IPS DF 6.9 (cell line): ENCODE measurements at regions not wholly inside any gene's neighbourhood (a gene's known extent, or its start where the extent isn't known, plus 50 kb on each side); places are given as distances from the start of the nearest gene placed in this dataset.

Experiments
- DNase-seq: peaks from one replicate; pipeline ENCODE4 v3.0.0-alpha.2; 2013; ENCODE audit warnings: low read depth, low spot score
- H3K27ac ChIP-seq: one replicate; pipeline ENCODE4 v1.5.1; 2013; ENCODE audit warnings: low read length, control low read depth
- H3K27me3 ChIP-seq: 2 replicates; pipeline ENCODE4 v1.6.1; 2013; ENCODE audit warnings: mild to moderate bottlenecking, low read length; ENCODE audit not compliant: control insufficient read depth, insufficient read depth
- H3K36me3 ChIP-seq: 2 replicates; pipeline ENCODE4 v1.6.1; 2013; ENCODE audit warnings: low read length; ENCODE audit not compliant: control insufficient read depth, insufficient read depth
- H3K4me1 ChIP-seq: 2 replicates; pipeline ENCODE4 v1.6.1; 2013; ENCODE audit warnings: low read length; ENCODE audit not compliant: control insufficient read depth, insufficient read depth
- H3K4me3 ChIP-seq: 2 replicates; pipeline ENCODE4 v1.5.1; 2013; ENCODE audit warnings: mild to moderate bottlenecking, low read length
- H3K9me3 ChIP-seq: 2 replicates; pipeline ENCODE4 v1.6.1; 2013; ENCODE audit warnings: low read length, inconsistent platforms; ENCODE audit not compliant: control insufficient read depth, insufficient read depth
- WGBS: extraction: QIAGEN DNeasy Blood & Tissue Kit; methylation state at CpG from one replicate; pipeline ENCODE4 v1.1.7; 2013; ENCODE audit warnings: mixed read lengths, missing lambda C conversion rate; ENCODE audit not compliant: insufficient read length, insufficient coverage; 5-methylcytosine and 5-hydroxymethylcytosine counted together

DNA sequence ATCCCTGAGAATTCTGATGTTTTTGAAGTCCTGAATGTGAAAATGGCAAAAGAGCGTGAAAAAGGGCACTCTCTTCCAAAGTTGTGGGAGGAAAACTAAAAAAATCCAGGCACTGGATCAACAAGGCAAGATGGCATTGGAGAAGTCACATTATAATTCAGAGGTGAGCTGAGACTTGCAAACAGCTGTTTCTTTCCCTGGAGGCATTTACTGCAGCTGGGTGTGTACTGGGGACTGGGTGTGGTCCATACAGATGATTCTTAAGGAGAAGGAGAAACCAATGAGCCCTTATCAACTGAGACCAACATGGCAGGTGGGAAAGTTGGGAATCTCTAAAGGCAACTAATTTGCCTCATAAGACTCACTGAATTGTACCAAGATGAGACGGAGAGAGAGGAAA, 313.9 kb downstream of the TRIB2 start:
- WGBS, result no CpG with 5 or more reads among the region's 2 CpGs
- no peaks in the 10 kb centered on the region for H3K9me3 ChIP-seq
- H3K4me1 ChIP-seq, result no peaks in the 10 kb centered on the region
- H3K36me3 ChIP-seq, result no peaks in the 10 kb centered on the region
- no peak overlapping the region for H3K4me3 ChIP-seq
- no peaks in the 10 kb centered on the region for H3K27me3 ChIP-seq
- no peak for DNase-seq
- no peak overlapping the region for H3K27ac ChIP-seq

DNA sequence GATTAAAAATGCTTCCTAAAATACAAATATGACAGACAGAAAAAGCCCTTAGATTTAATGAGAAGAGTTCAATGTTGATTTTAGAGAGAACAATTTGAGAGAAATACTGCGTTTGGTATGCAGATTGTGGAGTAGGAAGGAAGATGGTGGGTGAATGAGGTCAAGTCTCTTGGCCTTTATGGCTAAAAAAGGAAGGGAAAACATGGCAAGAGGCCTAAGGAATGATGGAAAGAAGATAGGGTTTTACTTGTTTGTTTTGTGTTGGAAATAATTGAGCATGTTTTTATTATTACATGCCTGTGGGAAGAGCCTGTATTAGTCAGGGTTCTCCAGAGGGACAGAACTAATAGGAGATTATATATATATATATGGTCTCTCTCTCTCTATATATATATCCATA, 318.1 kb downstream of the TRIB2 start:
- no peaks in the 10 kb centered on the region for H3K36me3 ChIP-seq
- no peak overlapping the region for H3K4me3 ChIP-seq
- no peaks in the 10 kb centered on the region for H3K9me3 ChIP-seq
- no peak for DNase-seq
- H3K4me1 ChIP-seq, result no peaks in the 10 kb centered on the region
- no peak overlapping the region for H3K27ac ChIP-seq
- WGBS, result no CpG with 5 or more reads among the region's 1 CpG
- H3K27me3 ChIP-seq, result no peaks in the 10 kb centered on the region

DNA sequence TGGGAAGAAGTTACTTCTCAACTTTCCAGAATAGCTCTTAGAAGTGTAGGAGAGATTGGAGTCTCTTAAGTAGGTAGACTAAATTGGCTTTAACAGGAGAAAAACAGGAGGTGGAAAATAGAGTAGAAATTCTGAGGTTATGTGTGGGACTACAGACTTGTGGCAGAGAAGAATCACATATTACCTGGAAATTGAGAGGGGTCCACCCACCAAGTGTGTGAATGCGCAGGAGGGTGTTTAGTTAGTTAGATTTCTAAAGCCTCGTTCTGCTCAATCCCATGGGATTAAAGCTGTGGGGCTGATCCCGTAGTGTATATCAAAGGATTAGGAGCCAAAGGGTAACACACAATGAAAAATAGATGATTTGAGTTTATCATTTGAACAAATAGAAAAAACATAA, 319.1 kb downstream of the TRIB2 start:
- Histone ChIP-seq H3K27me3 (no peaks in the 10 kb centered on the region), H3K36me3 (no peaks in the 10 kb centered on the region), H3K4me3 (no peak overlapping the region), H3K4me1 (no peaks in the 10 kb centered on the region), H3K9me3 (no peaks in the 10 kb centered on the region), H3K27ac (no peak overlapping the region)
- DNase-seq, result no peak
- WGBS, result no CpG with 5 or more reads among the region's 3 CpGs

DNA sequence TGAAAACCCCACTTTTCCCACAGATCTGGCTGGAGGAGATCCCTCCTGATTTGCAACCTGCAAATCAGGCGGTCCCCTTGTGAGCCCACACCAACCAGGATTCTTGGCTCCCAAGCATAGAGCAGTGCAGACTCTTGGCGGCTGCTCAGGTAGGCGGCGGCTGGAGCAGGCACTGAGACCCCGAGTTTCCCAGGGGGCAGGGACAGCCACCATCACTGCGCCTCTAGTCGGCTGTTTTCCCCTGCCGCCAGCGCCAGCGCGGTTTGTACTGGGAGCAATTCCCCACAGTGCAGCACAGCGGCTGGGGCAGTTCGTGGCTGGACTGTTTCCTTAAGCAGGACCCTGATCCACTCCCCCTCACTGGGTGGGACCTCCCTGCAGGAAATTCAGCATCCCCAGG, 323.3 kb downstream of the TRIB2 start:
- Histone ChIP-seq H3K27ac (no peak overlapping the region), H3K27me3 (no peaks in the 10 kb centered on the region), H3K4me3 (no peak overlapping the region), H3K36me3 (no peaks in the 10 kb centered on the region), H3K4me1 (no peaks in the 10 kb centered on the region), H3K9me3 (no peaks in the 10 kb centered on the region)
- DNase-seq, result no peak
- WGBS, result no CpG with 5 or more reads among the region's 13 CpGs

DNA sequence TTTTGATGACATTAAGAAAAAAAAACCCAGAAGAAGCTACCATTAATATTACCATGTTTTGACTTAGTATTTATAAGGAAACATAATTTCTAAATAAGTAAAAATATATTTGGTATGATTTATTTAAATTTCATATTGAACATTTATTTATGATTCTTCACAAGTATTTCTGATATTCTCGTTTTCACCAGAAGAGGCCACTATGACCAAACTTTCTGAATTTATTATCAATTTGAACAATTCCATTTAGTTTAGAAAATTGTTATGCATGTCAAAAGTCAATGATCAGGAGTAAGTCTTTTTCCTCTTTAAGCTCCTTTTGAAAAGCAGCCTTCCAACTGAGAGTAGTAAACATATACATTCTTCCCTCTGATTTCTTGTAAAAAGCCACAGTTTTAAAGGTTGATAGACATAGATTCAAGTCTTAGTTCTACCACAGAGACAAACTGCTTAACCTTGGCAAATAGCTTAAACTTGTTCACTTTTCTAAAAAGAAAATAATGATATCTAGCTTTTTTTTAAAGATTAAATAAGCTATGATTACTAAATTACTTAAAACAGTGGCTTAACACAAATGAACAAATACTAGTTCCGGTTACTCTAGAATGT, 329.9 kb downstream of the TRIB2 start:
- Histone ChIP-seq H3K4me1 (no peaks in the 10 kb centered on the region), H3K36me3 (no peaks in the 10 kb centered on the region), H3K27ac (no peak overlapping the region), H3K9me3 (no peaks in the 10 kb centered on the region), H3K27me3 (no peaks in the 10 kb centered on the region), H3K4me3 (no peak overlapping the region)
- no CpG with 5 or more reads among the region's 2 CpGs for WGBS
- DNase-seq, result no peak

DNA sequence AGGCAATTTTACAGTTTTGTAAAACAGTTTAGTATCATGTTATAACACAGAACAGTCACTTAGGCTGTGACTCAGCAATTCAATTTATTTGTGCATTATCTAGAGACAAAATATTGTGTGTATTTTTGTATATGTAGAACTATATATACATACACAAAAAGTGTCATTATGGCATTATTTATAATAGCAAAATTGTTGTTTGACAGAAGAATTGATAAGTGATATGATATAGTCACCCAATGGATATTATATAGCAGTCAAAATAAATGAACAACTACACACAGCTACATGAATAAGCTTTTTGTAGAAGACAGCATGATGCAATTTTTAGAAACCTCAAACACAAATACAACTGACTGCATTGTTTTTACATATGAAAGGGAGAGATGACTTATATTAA, 334.0 kb downstream of the TRIB2 start:
- no peaks in the 10 kb centered on the region for H3K36me3 ChIP-seq
- no peaks in the 10 kb centered on the region for H3K27me3 ChIP-seq
- no peaks in the 10 kb centered on the region for H3K9me3 ChIP-seq
- no peak overlapping the region for H3K27ac ChIP-seq
- no peak for DNase-seq
- H3K4me1 ChIP-seq, result no peaks in the 10 kb centered on the region
- H3K4me3 ChIP-seq, result no peak overlapping the region

DNA sequence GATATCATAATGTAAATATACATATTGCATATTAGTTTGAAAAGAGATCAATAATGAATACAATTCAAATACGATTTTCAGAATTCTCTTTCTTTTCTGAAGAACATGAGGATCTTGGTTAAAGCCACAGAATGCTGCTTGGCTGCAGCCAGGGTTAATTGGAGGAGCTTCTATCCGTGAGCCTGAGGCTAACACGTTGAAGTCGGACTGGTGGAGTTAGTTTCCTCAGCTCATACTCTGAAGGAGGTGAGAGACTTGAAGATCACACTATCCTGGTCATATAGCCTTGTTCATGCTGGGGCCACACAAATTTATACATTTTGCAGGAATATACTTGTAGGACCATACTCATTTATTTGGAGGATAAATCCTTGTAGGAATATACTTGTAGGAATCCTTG, 335.8 kb downstream of the TRIB2 start:
- Histone ChIP-seq H3K27ac (no peak overlapping the region), H3K4me1 (no peaks in the 10 kb centered on the region), H3K4me3 (no peak overlapping the region), H3K9me3 (no peaks in the 10 kb centered on the region), H3K36me3 (no peaks in the 10 kb centered on the region), H3K27me3 (no peaks in the 10 kb centered on the region)
- no peak for DNase-seq
- no CpG with 5 or more reads among the region's 4 CpGs for WGBS

DNA sequence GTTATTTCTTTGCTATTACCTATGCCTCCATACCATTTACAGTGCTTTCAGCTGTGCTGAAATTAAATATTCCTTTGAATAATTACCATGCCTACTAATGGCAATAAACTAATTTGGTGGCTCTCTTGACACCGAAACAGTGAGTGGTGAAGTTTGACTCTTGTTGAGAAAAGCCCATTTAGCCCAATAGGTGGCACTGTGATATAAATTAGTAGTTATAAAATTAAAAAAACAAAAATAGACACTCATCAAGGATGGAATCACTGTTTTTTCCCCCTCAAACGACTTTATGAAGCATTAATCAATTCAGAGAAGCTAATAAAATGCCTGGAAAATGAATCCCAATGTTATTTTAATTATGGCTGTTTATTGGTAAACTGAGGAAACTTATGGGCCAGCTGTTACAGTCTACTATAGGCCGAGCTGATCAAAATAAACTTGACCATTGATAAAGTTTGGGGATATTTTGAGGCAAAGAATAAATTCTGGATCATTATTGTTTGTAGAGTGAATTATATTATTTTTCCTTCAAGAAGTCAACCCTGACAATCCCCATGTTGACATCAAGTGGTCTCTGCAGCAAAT, 339.6 kb downstream of the TRIB2 start:
- H3K27me3 ChIP-seq, result no peaks in the 10 kb centered on the region
- no CpG with 5 or more reads among the region's 3 CpGs for WGBS
- H3K4me1 ChIP-seq, result no peaks in the 10 kb centered on the region
- no peak for DNase-seq
- no peaks in the 10 kb centered on the region for H3K9me3 ChIP-seq
- H3K4me3 ChIP-seq, result no peak overlapping the region
- H3K36me3 ChIP-seq, result no peaks in the 10 kb centered on the region
- no peak overlapping the region for H3K27ac ChIP-seq

DNA sequence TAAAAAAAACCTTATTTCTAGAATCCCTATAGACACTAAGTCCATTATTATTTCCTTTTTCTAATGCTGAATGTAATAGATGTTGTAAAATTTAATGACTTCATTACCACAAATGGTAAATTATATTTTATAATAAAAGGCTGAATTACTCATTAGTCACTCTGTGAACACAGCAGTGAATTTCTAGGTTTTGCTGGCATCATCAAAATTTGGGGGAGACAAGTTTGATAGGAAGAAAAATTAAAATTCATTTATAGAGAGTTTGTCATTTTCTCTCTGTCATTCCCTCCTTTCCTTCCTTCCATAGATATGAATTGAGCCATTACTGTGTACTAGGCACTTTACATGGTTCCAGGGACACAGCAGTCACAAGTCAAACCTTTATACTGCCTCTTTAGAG, 340.9 kb downstream of the TRIB2 start:
- H3K27me3 ChIP-seq, result no peaks in the 10 kb centered on the region
- no peak overlapping the region for H3K27ac ChIP-seq

DNA sequence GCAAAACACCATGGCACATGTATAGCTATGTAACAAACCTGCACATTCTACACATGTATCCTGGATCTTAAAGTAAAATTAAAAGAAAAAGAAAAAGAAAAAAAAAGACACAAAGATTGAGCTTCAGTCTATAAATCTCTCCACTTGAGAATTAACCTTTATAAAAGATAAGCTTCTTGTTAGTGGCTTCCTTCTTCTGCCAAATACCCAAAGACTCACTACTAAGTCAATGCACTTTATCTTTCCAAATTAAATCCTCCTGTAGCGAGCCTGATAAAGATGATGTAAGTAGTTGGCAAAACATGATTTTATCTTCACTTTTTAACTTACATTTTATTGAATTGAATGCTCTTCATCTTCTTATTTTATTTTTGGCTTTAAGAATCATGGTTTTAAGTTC, 349.9 kb downstream of the TRIB2 start:
- no peak for DNase-seq
- no peaks in the 10 kb centered on the region for H3K27me3 ChIP-seq
- H3K36me3 ChIP-seq, result no peaks in the 10 kb centered on the region
- WGBS, result no CpG with 5 or more reads among the region's 1 CpG
- no peak overlapping the region for H3K4me3 ChIP-seq
- no peaks in the 10 kb centered on the region for H3K9me3 ChIP-seq
- H3K27ac ChIP-seq, result no peak overlapping the region
- H3K4me1 ChIP-seq, result no peaks in the 10 kb centered on the region

More for the DNA sequence above, 340.9 kb downstream of the TRIB2 start:
- H3K36me3 ChIP-seq, result no peaks in the 10 kb centered on the region
- H3K4me3 ChIP-seq, result no peak overlapping the region
- H3K9me3 ChIP-seq, result no peaks in the 10 kb centered on the region
- H3K4me1 ChIP-seq, result no peaks in the 10 kb centered on the region
- DNase-seq, result no peak

DNA sequence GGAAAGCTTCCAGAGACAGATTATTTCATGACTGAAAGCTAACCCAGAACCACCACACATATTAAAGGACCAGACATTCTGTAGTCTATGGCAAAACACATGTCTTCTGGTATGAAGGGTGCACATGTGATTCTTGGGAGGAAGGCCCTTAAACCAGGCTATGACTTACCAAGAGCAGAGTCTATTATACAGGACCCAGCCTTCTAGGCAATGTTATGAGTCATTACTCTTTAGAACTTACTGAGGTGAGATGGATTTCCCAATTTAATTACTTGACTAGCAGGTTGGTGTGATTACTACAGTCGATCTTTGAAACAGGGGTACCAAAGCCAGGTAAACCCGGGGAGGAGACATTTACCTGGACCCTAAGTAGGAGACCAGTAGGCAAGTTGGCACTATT, 350.8 kb downstream of the TRIB2 start:
- Histone ChIP-seq H3K27ac (no peak overlapping the region), H3K36me3 (no peaks in the 10 kb centered on the region), H3K9me3 (no peaks in the 10 kb centered on the region), H3K4me1 (no peaks in the 10 kb centered on the region), H3K4me3 (no peak overlapping the region), H3K27me3 (no peaks in the 10 kb centered on the region)
- DNase-seq, result no peak
- no CpG with 5 or more reads among the region's 2 CpGs for WGBS
